Calu3 (cell line): ENCODE measurements at regions not wholly inside any gene's neighbourhood (a gene's known extent, or its start where the extent isn't known, plus 50 kb on each side); places are given as distances from the start of the nearest gene placed in this dataset.
"Not testable (repeated sequence)": the region's sequence is repeated elsewhere in the genome, so short reads cannot be mapped to it uniquely, and the experiment has no call there.

Experiments
- BruUV-seq: library from RNA; stranded (reverse); fragments of 400-500 nt; replicated peaks from 2 replicates; lab custom pipeline; 2021; lab: Mats Ljungman, UMichigan
- CTCF ChIA-PET: fragments of 300-600 bp; sonication (Branson Sonifier 250); formaldehyde crosslinking; loops from one replicate; lab custom pipeline; 2022; ENCODE audit warnings: antibody characterized with exemption; lab: Charles Lee
- DNase-seq: peaks from one replicate; pipeline ENCODE4 v3.0.0; 2022
- H3K27ac Mint-ChIP-seq: one replicate; pipeline ENCODE4 v1.8.0; 2022; ENCODE audit warnings: mixed read lengths; ENCODE audit not compliant: unreplicated experiment
- H3K27me3 Mint-ChIP-seq: one replicate; pipeline ENCODE4 v1.8.0; 2022; ENCODE audit warnings: mixed read lengths; ENCODE audit not compliant: unreplicated experiment
- H3K36me3 Mint-ChIP-seq: one replicate; pipeline ENCODE4 v1.8.0; 2022; ENCODE audit warnings: mild to moderate bottlenecking, moderate library complexity, mixed read lengths; ENCODE audit not compliant: insufficient read depth, unreplicated experiment
- H3K4me1 Mint-ChIP-seq: one replicate; pipeline ENCODE4 v1.8.0; 2022; ENCODE audit warnings: mild to moderate bottlenecking, low read depth, mixed read lengths; ENCODE audit not compliant: unreplicated experiment
- H3K4me3 Mint-ChIP-seq: one replicate; pipeline ENCODE4 v1.8.0; 2022; ENCODE audit warnings: mild to moderate bottlenecking, low read depth, moderate library complexity, mixed read lengths; ENCODE audit not compliant: unreplicated experiment
- H3K9me3 Mint-ChIP-seq: one replicate; pipeline ENCODE4 v1.8.0; 2022; ENCODE audit warnings: low read depth, mixed read lengths; ENCODE audit not compliant: unreplicated experiment
- CTCF ChIP-seq: fragments of 200-600 bp; IDR thresholded peaks from one replicate; pipeline ENCODE4 v1.8.0; 2022; ENCODE audit warnings: antibody characterized with exemption; ENCODE audit not compliant: unreplicated experiment
- intact Hi-C: fragments of 100-400 bp; cut with micrococcal nuclease; formaldehyde crosslinking; loops from one replicate; pipeline ENCODE4 v1.10.0; 2022; ENCODE audit not compliant: unreplicated experiment

- H3K27me3 Mint-ChIP-seq: no peaks in the 10 kb centered on the region
- H3K27ac Mint-ChIP-seq: no peak overlapping the region
- H3K4me1 Mint-ChIP-seq: no peaks in the 10 kb centered on the region
- DNase-seq: no peak
- H3K4me3 Mint-ChIP-seq: no peak overlapping the region
- no TSS peak for BruUV-seq
- CTCF ChIA-PET: no interaction called here
- no peaks in the 10 kb centered on the region for H3K36me3 Mint-ChIP-seq
- intact Hi-C loops: no loop called here
- no peak for TF ChIP-seq CTCF
- H3K9me3 Mint-ChIP-seq: no peaks in the 10 kb centered on the region
Observed at GRCh38 chr6:135608031-135608430, 110.5 kb upstream of the AHI1 start.

DNA sequence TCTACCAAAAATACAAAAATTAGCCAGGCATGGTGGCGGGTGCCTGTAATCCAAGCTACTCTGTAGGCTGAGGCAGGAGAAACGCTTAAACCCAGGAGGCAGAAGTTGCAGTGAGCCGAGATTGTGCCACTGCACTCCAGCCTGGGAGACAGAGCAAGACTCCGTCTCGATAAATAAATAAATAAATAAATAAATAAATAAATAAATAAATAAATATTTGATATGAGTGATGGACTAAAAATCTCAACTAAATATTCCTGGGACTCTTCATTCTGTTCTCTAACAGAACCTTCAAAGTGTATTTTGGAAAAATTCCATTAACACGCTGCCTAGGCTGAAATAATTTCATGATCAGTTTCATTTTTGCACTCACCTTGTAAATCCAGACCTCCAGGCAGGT, 112.7 kb upstream of the AHI1 start:
- CTCF ChIA-PET, H3K27ac Mint-ChIP-seq, H3K27me3 Mint-ChIP-seq, H3K4me3 Mint-ChIP-seq, H3K4me1 Mint-ChIP-seq, BruUV-seq, DNase-seq, H3K36me3 Mint-ChIP-seq, intact Hi-C loops, H3K9me3 Mint-ChIP-seq: not testable (repeated sequence)

GRCh38 chr6:135616655-135617054, 119.1 kb upstream of the AHI1 start:
- TF ChIP-seq CTCF: no peak
- H3K4me3 Mint-ChIP-seq: no peak overlapping the region
- no peak overlapping the region for H3K27ac Mint-ChIP-seq
- H3K36me3 Mint-ChIP-seq: no peaks in the 10 kb centered on the region
- no TSS peak for BruUV-seq
- H3K9me3 Mint-ChIP-seq: no peaks in the 10 kb centered on the region
- H3K4me1 Mint-ChIP-seq: no peaks in the 10 kb centered on the region
- CTCF ChIA-PET: no interaction called here
- DNase-seq: no peak
- H3K27me3 Mint-ChIP-seq: no peaks in the 10 kb centered on the region
- intact Hi-C loops: no loop called here

DNA sequence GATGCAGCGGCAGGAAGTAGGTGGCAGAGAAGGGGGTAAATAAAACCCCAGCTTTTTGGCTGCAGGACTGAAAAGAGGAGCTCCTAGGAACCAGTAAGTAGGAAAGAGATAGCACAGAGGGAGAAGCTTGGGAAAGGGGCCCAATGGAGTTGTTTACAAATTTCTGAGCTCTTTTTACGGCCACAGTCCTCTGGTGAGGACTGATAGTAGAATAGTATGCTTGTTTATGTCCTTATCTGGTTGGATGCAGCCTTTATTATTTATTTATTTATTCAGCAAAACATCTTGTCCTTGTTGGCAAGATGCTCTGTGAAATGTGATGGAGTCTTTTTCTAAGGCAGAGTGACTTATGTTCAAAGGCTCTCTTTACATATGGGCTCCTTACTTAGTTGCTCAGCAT, 119.7 kb upstream of the AHI1 start:
- H3K4me1 Mint-ChIP-seq: no peaks in the 10 kb centered on the region
- no peak overlapping the region for H3K27ac Mint-ChIP-seq
- no peaks in the 10 kb centered on the region for H3K9me3 Mint-ChIP-seq
- no peak for DNase-seq
- CTCF ChIA-PET: no interaction called here
- TF ChIP-seq CTCF: no peak
- H3K36me3 Mint-ChIP-seq: no peaks in the 10 kb centered on the region
- no TSS peak for BruUV-seq
- H3K4me3 Mint-ChIP-seq: no peak overlapping the region
- intact Hi-C loops: no loop called here
- H3K27me3 Mint-ChIP-seq: no peaks in the 10 kb centered on the region

DNA sequence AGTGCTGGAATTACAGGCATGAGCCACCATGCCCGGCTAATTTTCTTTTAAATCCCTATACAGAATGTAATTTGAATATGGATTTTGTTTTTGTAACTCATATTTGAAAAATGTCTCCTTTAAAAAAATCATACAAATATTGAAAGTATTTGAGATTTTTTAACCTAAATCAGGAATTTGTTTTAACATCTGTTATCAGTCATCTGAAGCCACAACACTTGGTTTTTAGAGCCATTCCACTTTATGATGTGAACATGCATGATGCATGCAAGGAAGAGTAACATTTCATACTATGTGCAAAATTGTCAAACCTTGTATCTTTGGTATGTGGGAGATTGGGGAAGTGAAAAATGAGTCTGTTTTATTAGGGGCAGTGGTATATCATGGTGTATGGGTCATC, 124.5 kb upstream of the AHI1 start:
- DNase-seq: no peak
- no peak overlapping the region for H3K27ac Mint-ChIP-seq
- CTCF ChIA-PET: interaction anchor here (0.7 kb wide), 1 partner anchor 628 kb away, joined by 5 read pairs; the partner anchor contains the start of gene MTFR2
- H3K36me3 Mint-ChIP-seq: no peaks in the 10 kb centered on the region
- no peaks in the 10 kb centered on the region for H3K9me3 Mint-ChIP-seq
- peaks cover 8% of the 10 kb centered on the region for H3K4me1 Mint-ChIP-seq
- BruUV-seq: no TSS peak
- H3K4me3 Mint-ChIP-seq: no peak overlapping the region
- intact Hi-C loops: no loop called here
- no peaks in the 10 kb centered on the region for H3K27me3 Mint-ChIP-seq
- TF ChIP-seq CTCF: no peak
